ENCODE measurements at regions not wholly inside any gene's neighbourhood (a gene's known extent, or its start where the extent isn't known, plus 50 kb on each side); places are given as distances from the start of the nearest gene placed in this dataset.
"Not testable (repeated sequence)": the region's sequence is repeated elsewhere in the genome, so short reads cannot be mapped to it uniquely, and the experiment has no call there.

DNA sequence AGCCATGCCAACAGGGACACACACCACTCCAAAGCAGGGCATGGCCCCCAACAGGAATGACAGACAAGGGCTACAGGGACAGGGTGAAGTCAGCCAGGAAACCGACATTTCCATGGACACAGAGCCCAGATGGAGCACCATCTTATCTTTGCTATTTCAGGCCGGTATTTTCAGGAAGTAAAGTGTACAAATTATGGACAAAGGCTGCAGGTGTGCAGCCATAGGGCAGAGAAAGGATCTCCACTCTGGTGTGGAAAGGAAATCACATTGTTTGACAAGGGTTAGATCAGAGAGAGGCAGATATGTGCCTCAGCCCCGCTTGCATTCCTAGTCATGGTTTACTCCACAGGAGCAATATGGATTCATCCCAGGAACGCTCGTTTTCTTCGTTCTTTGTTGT lies 81.7 kb upstream of the SLC22A23 start:
- Mint-ChIP-seq H3K27ac (no peak overlapping the region), H3K4me1 (no peaks in the 10 kb centered on the region)

DNA sequence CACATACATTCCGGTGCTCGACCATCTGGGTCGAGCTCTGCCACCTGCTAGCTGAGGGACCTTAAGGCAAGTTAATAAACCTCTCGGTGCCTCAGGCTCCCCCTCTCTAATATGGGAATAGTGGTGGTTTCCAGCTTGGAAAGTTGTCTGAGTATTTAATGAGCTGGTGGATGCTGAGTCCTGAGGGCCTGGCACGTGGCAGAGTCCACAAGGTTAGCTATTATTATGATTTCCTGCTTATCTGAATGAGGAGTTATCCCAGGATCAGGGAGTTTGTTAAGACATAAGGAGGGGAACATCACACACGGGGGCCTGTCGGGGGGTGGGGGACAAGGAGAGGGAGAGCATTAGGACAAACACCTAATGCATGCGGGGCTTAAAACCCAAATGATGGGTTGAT lies 80.1 kb upstream of the SLC22A23 start:
- ATAC-seq (no peak), DNase-seq (no peak)
- no peaks in the 10 kb centered on the region for H3K4me1 Mint-ChIP-seq
- peaks cover 47% of the 10 kb centered on the region for H3K27me3 Mint-ChIP-seq
- no peak overlapping the region for H3K4me3 Mint-ChIP-seq
- no peaks in the 10 kb centered on the region for H3K9me3 ChIP-seq (ENCODE audit: control insufficient read depth, low read length, poor library complexity, severe bottlenecking)
- no peak overlapping the region for H3K27ac Mint-ChIP-seq
- no peaks in the 10 kb centered on the region for H3K36me3 Mint-ChIP-seq (ENCODE audit: low read depth)

More for the DNA sequence above, 81.7 kb upstream of the SLC22A23 start:
- no peak for DNase-seq
- no peak for ATAC-seq
- H3K9me3 ChIP-seq (ENCODE audit: control insufficient read depth, low read length, poor library complexity, severe bottlenecking), result no peaks in the 10 kb centered on the region
- H3K4me3 Mint-ChIP-seq, result no peak overlapping the region
- H3K36me3 Mint-ChIP-seq (ENCODE audit: low read depth), result peaks cover under 1% of the 10 kb centered on the region
- peaks cover 41% of the 10 kb centered on the region for H3K27me3 Mint-ChIP-seq

DNA sequence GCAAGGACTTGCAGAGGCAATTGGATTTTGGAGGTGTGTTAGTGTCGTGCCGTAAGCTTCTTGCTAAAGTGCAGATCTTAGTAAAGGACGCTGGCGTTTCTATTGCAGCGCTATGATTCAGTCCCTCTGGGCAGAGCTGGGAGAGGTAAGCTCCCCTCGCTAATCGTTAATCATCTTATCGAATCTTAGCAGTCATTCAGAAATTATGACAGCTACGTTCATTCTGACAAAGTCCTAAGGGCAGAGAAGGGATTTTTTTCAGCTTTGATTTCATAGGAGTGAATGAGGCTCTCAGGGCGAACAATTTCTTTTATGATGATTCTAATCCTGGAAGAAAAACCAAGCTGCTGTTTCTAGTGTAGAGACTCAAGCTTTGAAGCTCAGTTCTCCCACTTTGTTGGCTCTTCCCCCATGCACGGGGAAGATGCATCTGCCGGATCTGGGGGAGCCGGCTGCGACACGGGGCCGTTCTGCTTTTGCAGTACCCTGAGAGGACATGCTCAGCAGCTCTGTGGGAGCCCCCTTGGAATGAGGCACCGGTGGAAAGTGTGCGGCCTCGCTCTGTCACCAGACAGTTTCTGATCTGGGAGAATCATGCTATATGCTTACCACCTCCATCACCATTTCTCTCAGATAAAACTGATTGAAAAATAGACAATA lies 79.1 kb upstream of the SLC22A23 start:
- H3K9me3 ChIP-seq (ENCODE audit: control insufficient read depth, low read length, poor library complexity, severe bottlenecking), result no peaks in the 10 kb centered on the region
- DNase-seq (no peak), ATAC-seq (no peak)
- H3K4me1 Mint-ChIP-seq, result no peaks in the 10 kb centered on the region
- H3K4me3 Mint-ChIP-seq, result no peak overlapping the region
- H3K36me3 Mint-ChIP-seq (ENCODE audit: low read depth), result no peaks in the 10 kb centered on the region
- H3K27ac Mint-ChIP-seq, result no peak overlapping the region
- H3K27me3 Mint-ChIP-seq, result peaks cover 53% of the 10 kb centered on the region

DNA sequence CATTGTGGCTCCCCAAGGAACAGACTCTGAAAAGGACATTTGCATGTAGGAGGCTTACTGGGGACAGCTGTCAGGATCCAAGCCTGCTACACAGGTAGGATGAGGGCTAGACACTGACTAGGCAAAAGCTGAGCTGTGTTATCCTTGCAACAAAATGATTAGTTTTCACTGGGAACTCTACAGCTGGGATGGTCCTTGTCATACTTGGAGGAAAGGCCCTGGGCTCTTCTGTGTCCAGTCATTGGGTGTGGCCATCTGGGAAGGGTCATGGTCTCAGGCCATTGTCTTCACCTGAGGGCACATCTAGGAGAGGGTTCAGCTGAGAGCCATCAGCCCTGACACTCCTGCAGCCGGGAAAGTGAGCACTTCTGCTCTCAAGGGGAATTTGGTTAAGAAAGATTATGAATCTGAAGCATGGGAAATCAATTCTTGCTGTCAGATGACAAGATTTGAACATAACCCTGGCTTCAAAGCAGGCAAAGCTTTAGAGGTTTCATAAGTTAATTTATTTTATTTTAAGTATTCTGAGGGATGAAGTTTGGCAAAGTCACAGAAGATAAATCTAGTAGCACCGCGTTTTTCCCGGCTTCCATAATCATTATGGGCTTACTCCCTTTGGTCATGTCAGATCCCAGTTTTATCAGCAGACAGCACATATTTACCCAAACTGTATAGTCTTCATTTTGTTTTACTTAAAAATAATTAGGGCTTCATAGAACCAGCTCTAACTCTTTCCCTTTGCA lies 78.4 kb upstream of the SLC22A23 start:
- Mint-ChIP-seq H3K4me3 (peak overlapping the region; percentile 56), H3K4me1 (no peaks in the 10 kb centered on the region), H3K27ac (peak overlapping the region; percentile 21), H3K36me3 (ENCODE audit: low read depth) (no peaks in the 10 kb centered on the region), H3K27me3 (peaks cover 56% of the 10 kb centered on the region)
- no peaks in the 10 kb centered on the region for H3K9me3 ChIP-seq (ENCODE audit: control insufficient read depth, low read length, poor library complexity, severe bottlenecking)
- DNase-seq (no peak), ATAC-seq (no peak)

DNA sequence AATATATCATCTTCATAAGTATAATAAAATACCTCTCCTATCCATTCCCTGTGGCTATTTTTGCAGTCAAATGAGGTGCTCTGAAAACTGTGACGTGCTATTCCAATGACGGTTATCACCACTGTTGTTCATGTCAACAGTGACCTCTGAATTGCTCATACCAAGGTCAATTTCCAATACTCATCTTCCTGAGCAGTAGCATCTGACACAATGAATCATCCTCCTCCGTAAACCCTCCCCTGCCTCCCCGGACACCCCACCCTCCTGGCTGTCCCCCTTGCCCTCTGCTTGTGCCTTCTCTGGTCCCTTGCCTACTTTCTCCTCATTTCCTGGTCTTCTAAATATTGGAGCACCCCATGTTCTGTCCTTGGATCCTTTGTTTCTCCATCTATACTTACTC lies 77.7 kb upstream of the SLC22A23 start:
- H3K27ac Mint-ChIP-seq, result no peak overlapping the region
- H3K36me3 Mint-ChIP-seq (ENCODE audit: low read depth), result no peaks in the 10 kb centered on the region
- no peak for DNase-seq
- no peak overlapping the region for H3K4me3 Mint-ChIP-seq
- peaks cover 57% of the 10 kb centered on the region for H3K27me3 Mint-ChIP-seq
- no peaks in the 10 kb centered on the region for H3K4me1 Mint-ChIP-seq
- no peaks in the 10 kb centered on the region for H3K9me3 ChIP-seq (ENCODE audit: control insufficient read depth, low read length, poor library complexity, severe bottlenecking)
- ATAC-seq, result no peak

DNA sequence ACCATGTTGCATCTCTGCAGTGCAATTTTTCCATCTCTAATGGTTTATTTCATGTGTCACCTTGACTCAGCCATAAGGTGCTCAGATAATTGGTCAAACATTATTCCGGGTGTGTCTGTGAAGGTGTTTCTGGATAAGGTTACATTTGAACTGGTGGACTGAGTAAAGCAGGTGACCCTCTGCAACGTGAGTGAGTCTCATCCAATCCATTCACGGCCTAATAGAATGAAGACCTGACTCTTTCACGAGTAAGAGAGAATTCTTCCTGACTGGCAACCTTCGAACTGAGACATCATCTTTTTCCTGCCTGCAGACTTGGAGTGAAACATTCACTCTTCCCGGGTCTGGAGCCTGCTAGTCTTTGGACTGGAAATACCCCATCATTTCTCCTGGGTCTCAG lies 77.1 kb upstream of the SLC22A23 start:
- Mint-ChIP-seq H3K36me3 (ENCODE audit: low read depth) (no peaks in the 10 kb centered on the region), H3K27ac (no peak overlapping the region), H3K4me3 (no peak overlapping the region), H3K27me3 (peaks cover 56% of the 10 kb centered on the region), H3K4me1 (no peaks in the 10 kb centered on the region)
- no peak for DNase-seq
- ATAC-seq, result no peak
- H3K9me3 ChIP-seq (ENCODE audit: control insufficient read depth, low read length, poor library complexity, severe bottlenecking), result no peaks in the 10 kb centered on the region

DNA sequence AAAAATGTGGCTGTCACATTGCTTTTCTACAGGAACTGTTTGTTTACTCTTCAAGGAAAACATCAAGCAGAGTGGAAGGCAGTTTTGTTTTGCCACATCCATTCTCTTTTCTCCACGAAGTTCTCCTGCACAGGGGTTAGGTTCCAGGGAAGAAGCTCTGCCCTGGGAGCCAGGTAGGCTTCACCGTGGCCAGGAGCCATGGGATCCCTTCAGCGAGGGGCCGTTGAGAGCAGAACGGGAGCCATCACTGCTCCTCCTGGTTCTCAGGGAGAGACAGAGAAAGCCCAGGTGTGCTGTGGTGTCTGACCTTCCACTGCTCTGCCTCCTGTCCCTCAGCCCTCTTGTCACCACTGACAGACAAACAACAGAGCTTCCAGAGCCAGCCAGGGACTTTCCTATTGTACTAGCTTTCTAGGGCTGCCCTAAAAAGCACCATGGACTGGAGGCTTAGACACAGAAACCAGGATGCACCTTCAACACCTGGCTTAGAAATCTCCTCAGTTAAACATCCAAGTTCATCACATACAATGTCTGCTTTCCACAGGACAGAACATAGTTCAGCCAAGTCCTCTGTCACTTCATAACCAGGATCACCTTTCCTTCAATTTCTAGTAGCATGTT lies 75.6 kb upstream of the SLC22A23 start:
- Mint-ChIP-seq H3K27ac (no peak overlapping the region), H3K36me3 (ENCODE audit: low read depth) (no peaks in the 10 kb centered on the region), H3K4me1 (no peaks in the 10 kb centered on the region), H3K27me3 (peaks cover 40% of the 10 kb centered on the region), H3K4me3 (no peak overlapping the region)
- ATAC-seq (no peak), DNase-seq (no peak)
- H3K9me3 ChIP-seq (ENCODE audit: control insufficient read depth, low read length, poor library complexity, severe bottlenecking), result no peaks in the 10 kb centered on the region

DNA sequence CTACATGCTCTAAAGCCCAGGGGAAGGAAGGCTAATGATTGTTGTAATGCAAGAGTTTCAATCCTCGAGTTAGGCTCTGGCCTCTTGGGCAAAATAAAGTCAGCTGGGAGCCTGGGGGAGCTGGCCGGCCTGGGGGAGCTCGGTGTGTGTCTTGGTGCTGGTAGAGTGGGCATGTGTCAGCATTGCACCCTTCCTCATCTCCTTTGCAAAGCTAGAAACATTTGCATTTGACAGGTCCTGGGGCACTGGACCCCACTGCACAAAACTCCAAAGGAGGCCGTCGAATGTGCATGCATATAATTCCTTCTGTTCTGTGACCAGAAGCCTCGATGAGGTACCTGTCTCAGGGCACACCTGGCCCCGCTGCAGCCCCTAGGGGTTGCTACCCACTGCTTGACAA lies 74.6 kb upstream of the SLC22A23 start:
- DNase-seq (no peak), ATAC-seq (no peak)
- H3K27ac Mint-ChIP-seq, result no peak overlapping the region
- H3K4me3 Mint-ChIP-seq, result no peak overlapping the region
- no peaks in the 10 kb centered on the region for H3K4me1 Mint-ChIP-seq
- H3K27me3 Mint-ChIP-seq, result peaks cover 46% of the 10 kb centered on the region
- no peaks in the 10 kb centered on the region for H3K9me3 ChIP-seq (ENCODE audit: control insufficient read depth, low read length, poor library complexity, severe bottlenecking)
- H3K36me3 Mint-ChIP-seq (ENCODE audit: low read depth), result no peaks in the 10 kb centered on the region

DNA sequence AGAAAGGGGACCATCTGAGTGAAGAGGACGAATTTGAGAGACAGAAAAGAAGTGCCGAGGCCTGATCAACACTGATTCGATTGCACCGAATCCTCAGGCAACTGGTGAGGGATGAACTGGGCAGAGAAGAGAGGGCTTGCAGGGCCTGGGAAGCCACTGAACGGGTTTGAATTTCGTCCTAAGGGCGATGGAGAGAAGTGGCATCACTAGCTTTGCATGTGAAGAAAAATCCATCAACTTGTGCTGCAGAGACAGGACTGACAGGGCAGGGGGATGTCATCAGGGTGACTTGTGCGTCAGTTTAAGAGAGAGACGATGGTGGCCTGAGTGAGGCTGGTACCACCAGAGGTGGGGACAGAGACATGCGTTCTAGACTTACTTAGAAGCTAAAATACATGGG lies 73.7 kb upstream of the SLC22A23 start:
- no peak overlapping the region for H3K27ac Mint-ChIP-seq
- H3K4me3 Mint-ChIP-seq, result no peak overlapping the region
- no peaks in the 10 kb centered on the region for H3K9me3 ChIP-seq (ENCODE audit: control insufficient read depth, low read length, poor library complexity, severe bottlenecking)
- DNase-seq, result no peak
- peaks cover 56% of the 10 kb centered on the region for H3K27me3 Mint-ChIP-seq
- no peaks in the 10 kb centered on the region for H3K36me3 Mint-ChIP-seq (ENCODE audit: low read depth)
- H3K4me1 Mint-ChIP-seq, result no peaks in the 10 kb centered on the region
- ATAC-seq, result no peak

DNA sequence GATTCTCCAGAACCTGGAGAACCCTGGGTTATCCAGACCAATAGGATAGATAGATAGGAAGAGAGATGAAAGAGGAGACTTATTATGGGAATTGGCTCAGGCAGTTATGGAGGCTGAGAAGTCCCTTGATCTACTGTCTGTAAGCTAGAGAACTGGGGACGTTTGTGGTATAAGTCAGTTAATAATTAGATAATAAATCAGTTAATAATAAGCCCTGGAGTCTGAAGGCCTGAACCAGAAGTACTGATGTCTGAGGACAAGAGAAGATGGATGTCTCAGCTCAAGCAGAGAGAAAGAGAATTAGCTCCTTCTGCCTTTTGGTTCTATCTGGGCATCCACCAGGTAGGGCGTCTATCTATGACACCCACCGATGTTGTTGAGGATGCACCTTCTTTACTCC lies 72.9 kb upstream of the SLC22A23 start:
- Mint-ChIP-seq H3K4me1 (no peaks in the 10 kb centered on the region), H3K4me3 (no peak overlapping the region), H3K27ac (no peak overlapping the region), H3K36me3 (ENCODE audit: low read depth) (no peaks in the 10 kb centered on the region), H3K27me3 (peaks cover 58% of the 10 kb centered on the region)
- no peak for ATAC-seq
- no peak for DNase-seq
- H3K9me3 ChIP-seq (ENCODE audit: control insufficient read depth, low read length, poor library complexity, severe bottlenecking), result no peaks in the 10 kb centered on the region

DNA sequence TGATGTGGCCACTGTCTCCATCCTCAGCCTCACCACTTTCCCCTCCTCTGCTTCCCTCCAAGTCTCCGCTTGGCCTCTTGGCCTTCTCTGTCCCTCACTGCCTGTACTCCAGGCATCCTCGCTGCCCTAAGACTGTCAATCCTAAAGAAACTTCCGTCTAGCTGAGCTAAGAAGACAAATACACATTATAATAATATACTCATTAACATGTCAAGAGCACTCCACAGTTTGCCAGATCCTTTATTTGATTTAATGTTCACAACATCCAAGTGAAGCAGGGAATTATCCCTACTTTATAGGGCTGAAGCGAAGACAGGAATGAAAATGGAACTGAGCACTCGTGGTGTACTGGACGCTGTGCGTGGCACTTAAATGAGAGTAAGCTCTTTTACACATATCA lies 72.4 kb upstream of the SLC22A23 start:
- no peak for ATAC-seq
- Mint-ChIP-seq H3K27ac (no peak overlapping the region), H3K4me3 (no peak overlapping the region), H3K4me1 (no peaks in the 10 kb centered on the region), H3K27me3 (peaks cover 62% of the 10 kb centered on the region), H3K36me3 (ENCODE audit: low read depth) (no peaks in the 10 kb centered on the region)
- DNase-seq, result no peak
- H3K9me3 ChIP-seq (ENCODE audit: control insufficient read depth, low read length, poor library complexity, severe bottlenecking), result no peaks in the 10 kb centered on the region

DNA sequence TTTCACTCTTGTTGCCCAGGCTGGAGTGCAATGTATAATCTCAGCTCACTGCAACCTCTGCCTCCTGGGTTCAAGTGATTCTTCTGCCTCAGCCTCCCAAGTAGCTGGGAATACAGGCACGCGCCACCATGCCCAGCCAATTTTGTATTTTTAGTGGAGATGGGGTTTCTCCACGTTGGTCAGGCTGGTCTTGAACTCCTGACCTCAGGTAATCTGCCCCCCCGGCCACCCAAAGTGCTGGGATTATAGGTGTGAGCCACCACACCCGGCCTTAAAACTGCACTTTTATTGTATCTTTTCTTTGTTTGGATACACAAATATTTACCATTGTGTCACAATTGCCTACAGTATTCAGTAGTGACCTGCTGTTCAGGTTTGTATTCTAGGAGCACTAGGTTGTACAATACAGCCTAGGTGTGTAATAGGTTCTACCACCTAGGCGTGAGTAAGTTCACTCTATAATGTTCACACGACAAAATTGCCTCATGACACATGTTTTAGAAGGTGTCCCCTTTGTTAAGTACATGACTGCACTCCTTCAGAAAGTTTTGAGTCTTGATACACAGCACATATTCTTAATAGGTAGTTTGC lies 71.3 kb upstream of the SLC22A23 start:
- not testable (repeated sequence) for H3K9me3 ChIP-seq (ENCODE audit: control insufficient read depth, low read length, poor library complexity, severe bottlenecking); ATAC-seq; H3K27ac Mint-ChIP-seq; H3K4me3 Mint-ChIP-seq; H3K36me3 Mint-ChIP-seq (ENCODE audit: low read depth); DNase-seq; H3K4me1 Mint-ChIP-seq
- H3K27me3 Mint-ChIP-seq, result peaks cover 65% of the 10 kb centered on the region

DNA sequence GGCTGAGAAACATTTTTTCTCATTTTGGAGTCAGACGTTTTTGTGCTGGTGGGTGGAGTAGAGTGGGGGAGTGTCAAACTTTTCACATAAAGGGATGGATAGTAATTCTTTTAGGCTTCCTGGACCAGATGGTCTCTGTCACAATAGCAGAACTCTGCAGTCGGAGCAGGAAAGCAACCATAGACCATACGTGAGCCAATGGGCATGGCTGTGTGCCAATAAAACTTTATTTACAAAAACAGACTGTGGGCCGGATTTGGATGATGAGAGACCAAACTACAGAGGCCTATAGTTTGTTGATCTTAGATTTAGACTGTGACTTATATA lies 70.8 kb upstream of the SLC22A23 start:
- no peaks in the 10 kb centered on the region for H3K4me1 Mint-ChIP-seq
- ATAC-seq, result no peak
- DNase-seq, result no peak

More for the DNA sequence above, 70.8 kb upstream of the SLC22A23 start:
- peaks cover 68% of the 10 kb centered on the region for H3K27me3 Mint-ChIP-seq
- H3K9me3 ChIP-seq (ENCODE audit: control insufficient read depth, low read length, poor library complexity, severe bottlenecking), result no peaks in the 10 kb centered on the region
- no peak overlapping the region for H3K27ac Mint-ChIP-seq
- H3K4me3 Mint-ChIP-seq, result no peak overlapping the region
- no peaks in the 10 kb centered on the region for H3K36me3 Mint-ChIP-seq (ENCODE audit: low read depth)
